Stimulated activated CD8-positive, alpha-beta memory T cell treated with anti-CD3 and anti-CD28 coated beads, Interleukin-7, amount 100 ng/mL, for 24 hours (primary cell): ENCODE measurements at regions not wholly inside any gene's neighbourhood (a gene's known extent, or its start where the extent isn't known, plus 50 kb on each side); places are given as distances from the start of the nearest gene placed in this dataset.
"Not testable (repeated sequence)": the region's sequence is repeated elsewhere in the genome, so short reads cannot be mapped to it uniquely, and the experiment has no call there.

Experiments
- DNase-seq: peaks from one replicate; pipeline ENCODE4 v3.0.0-alpha.2; 2020; ENCODE audit warnings: low read depth

- DNase-seq, result no peak
These were observed 745.7 kb downstream of the FAM181B start for GRCh38 chr11:81987829-81988472.

- no peak for DNase-seq
These were observed 747.0 kb downstream of the FAM181B start for GRCh38 chr11:81986556-81987161.

GRCh38 chr11:81979448-81979847 is 754.2 kb downstream of the FAM181B start:
- DNase-seq, result no peak

GRCh38 chr11:81975261-81975900 is 758.3 kb downstream of the FAM181B start:
- DNase-seq, result no peak

- DNase-seq, result no peak
These were observed 762.8 kb downstream of the FAM181B start for GRCh38 chr11:81970886-81971285.

- DNase-seq, result no peak
These were observed 766.4 kb downstream of the FAM181B start for GRCh38 chr11:81967242-81967641.

GRCh38 chr11:81966340-81966739 is 767.3 kb downstream of the FAM181B start:
- no peak for DNase-seq

GRCh38 chr11:81963018-81963417 is 770.6 kb downstream of the FAM181B start:
- DNase-seq, result no peak

- no peak for DNase-seq
These were observed 773.2 kb downstream of the FAM181B start for GRCh38 chr11:81960443-81960842.

GRCh38 chr11:81959341-81959740 is 774.3 kb downstream of the FAM181B start:
- DNase-seq, result no peak

GRCh38 chr11:81954301-81954700 is 779.4 kb downstream of the FAM181B start:
- DNase-seq, result not testable (repeated sequence)

GRCh38 chr11:81946831-81947230 is 786.8 kb downstream of the FAM181B start:
- no peak for DNase-seq

GRCh38 chr11:81942646-81943045 is 791.0 kb downstream of the FAM181B start:
- no peak for DNase-seq

- DNase-seq, result no peak
These were observed 791.7 kb downstream of the FAM181B start for GRCh38 chr11:81941998-81942397.

GRCh38 chr11:81932303-81932702 is 801.4 kb downstream of the FAM181B start:
- no peak for DNase-seq

GRCh38 chr11:81920205-81920604 is 813.5 kb downstream of the FAM181B start:
- DNase-seq, result no peak

- DNase-seq, result no peak
These were observed 817.2 kb downstream of the FAM181B start for GRCh38 chr11:81916451-81916850.

- DNase-seq, result no peak
These were observed 818.6 kb downstream of the FAM181B start for GRCh38 chr11:81915045-81915444.

- no peak for DNase-seq
These were observed 819.9 kb downstream of the FAM181B start for GRCh38 chr11:81913793-81914192.

GRCh38 chr11:81907996-81908395 is 825.7 kb downstream of the FAM181B start:
- DNase-seq, result no peak

- DNase-seq, result no peak
These were observed 834.5 kb downstream of the FAM181B start for GRCh38 chr11:81899156-81899555.

GRCh38 chr11:81897639-81898038 is 836.0 kb downstream of the FAM181B start:
- DNase-seq, result no peak

- no peak for DNase-seq
These were observed 838.4 kb downstream of the FAM181B start for GRCh38 chr11:81895258-81895657.
